ENCODE measurements at regions not wholly inside any gene's neighbourhood (a gene's known extent, or its start where the extent isn't known, plus 50 kb on each side); places are given as distances from the start of the nearest gene placed in this dataset.
"Not testable (repeated sequence)": the region's sequence is repeated elsewhere in the genome, so short reads cannot be mapped to it uniquely, and the experiment has no call there.

DNA sequence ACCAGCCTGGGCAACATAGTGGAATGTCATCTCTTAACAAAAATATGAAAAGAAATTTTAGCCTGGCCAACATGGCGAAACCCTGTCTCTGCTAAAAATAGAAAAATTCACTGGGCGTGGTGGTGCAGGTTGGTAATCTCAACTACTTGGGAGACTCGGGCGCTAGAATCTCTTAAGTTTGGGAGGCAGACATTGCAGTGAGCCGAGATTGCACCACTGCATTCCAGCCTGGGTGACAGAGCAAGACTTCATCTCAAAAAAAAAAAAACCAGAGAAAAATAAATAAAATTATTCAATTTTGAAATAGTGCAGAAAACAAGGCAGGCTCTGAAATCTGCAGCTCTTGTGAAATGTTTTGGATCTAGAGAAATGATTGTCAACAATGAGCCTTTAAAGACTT is 397.3 kb upstream of the AMELY start:
- DNase-seq, result no peak

DNA sequence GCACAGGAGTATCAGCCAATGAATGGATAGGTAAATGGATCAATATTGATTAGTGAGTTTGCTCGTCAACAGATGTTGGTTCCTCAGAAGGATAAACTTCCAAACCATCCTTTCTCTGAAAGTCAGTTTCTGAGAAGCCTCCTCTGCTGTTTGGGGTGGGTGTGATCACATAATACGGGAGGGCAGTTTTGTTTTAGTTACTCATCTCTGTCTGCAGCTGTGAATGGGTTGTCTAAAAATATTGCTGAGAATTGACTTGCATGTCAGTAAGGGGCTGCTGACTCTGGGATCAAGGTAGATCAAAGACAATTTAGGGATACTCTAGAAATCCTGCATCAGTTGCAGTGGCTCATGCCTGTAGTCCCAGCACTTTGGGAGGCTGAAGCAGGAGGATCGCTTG is 390.8 kb upstream of the AMELY start:
- DNase-seq, result no peak

DNA sequence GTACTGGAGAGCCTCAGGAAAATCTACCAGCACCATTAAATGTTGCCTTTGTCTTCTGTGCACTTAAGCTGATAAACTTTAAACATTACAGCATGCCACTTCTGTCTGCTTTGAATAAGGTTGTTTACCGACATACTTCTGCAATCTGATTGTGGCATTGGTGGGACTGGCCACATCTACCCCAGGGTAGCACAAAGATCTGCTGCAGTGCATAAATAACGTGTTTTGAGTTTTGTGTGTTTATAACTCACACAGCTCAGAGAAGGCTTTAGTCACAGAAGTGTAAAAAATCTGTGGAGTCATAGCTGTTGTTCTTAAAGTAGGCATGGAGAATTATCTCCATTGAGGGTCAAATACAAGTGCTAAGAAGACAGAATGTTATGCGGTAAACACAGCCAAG is 388.4 kb upstream of the AMELY start:
- no peak for DNase-seq

DNA sequence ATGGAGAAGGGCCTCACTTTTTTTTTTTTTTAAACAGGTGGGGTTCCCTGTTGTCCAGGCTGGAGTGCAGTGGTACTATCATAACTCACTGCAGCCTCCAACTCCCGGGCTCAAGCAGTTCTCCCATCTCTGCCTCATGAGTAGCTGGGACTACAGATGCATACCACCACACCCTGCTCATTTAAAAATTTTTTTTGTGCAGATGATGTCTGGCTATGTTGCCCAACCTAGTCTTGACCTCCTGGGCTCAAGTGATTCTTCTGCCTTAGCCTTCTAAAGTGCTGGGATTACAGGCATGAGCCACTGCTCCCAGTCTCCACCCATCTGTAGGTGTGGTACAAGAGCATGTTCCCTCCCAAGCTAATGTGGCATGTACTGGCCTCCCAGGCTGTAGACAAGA is 380.6 kb upstream of the AMELY start:
- no peak for DNase-seq

DNA sequence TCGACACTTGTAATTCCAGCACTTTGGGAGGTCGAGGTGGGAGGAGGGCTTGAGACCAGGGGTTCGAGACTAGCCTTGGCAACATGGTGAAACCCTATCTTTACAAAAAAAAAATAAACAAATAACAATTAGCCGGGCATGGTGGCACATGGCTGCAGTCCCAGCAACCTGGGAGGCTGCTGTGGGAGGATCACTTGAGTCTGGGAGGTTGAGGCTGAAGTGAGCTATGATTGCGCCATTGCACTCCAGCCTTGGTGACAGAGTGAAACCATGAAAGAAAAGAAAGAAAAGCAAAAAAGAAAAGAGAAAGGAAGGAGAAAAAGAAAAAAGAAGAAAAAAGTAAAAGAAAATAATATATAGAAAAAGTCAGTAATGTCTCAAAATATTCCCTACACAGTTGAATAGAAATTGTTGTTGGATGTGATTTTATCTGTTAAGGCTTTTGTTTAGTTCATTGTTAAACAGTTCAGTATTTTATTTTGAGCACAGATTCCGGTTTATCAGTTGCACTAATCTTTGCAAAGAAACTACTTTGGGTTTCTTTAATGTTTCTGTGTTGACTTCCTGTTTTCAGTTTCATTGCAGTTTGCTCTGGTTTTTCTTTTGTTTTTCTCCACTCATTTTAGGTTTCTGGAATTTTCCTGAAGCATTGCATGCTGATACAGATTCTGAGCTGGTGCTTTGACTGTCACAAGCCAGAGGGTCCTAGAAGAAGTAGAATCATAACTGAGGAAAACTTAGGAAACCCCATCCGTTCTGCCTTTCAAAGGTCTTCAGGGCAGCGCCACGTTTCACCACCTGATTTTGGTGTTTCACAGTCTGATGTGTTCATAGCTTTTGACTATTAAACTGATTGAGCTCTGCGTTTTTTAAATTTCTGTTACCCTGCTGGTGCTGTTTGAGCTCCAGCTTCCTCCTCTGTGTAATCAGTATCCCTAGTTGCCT is 378.6 kb upstream of the AMELY start:
- no peak for DNase-seq

DNA sequence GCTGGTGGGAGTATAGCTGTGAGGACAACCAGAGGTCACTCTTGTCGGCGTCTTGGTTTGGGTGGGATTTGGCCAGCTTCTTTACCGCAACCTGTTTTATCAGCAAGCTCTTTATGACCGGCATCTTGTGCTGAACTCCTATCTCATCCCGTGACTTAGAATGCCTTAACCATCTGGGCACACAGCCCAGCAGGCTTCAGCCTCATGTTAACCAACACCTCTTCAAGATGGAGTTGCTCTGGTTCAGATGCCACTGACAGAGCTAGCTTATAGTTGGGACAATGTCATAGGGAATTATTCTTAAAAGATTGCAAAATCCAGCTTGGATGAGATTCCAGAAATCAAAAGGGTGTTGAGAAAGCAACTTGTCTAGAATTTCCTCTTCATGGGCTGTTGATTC is 377.1 kb upstream of the AMELY start:
- no peak for DNase-seq

DNA sequence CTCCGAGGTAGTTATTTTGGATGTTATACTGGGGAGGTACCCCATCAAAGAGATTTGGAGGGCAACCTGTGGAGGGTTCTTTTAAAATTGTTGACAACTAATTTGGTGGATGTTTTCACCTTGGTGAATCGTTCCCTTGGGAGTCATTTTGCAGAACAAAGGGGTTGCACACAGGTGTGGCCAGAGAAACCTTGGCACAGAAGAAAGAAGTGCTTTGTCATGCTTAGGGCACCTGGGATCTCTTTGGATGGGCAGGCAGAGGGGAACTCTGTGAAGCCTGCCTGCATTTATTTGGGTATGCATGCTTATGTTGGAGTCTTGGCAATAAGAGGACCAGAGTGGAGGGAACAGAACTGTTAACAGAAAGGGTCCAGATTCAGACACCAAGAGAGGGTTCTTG is 376.4 kb upstream of the AMELY start:
- DNase-seq, result not testable (repeated sequence)

DNA sequence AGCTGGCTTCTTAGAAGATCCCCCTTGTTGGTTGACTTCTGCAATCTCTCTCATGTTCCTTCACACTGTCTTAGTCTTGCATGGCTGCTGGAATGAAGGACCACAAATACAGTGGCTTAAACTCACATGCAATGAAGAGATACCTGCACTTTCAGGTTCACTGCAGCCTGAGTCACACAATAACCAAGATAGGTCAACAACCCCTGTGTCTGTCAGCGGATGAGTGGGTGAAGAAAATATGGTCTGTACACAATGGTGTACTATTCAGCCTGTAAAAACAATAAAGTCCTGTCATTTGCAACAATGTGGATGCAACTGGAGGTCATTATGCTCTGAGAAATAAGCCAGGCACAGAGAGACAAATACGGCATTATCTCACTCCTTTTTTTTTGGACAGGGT is 373.8 kb upstream of the AMELY start:
- DNase-seq, result no peak

DNA sequence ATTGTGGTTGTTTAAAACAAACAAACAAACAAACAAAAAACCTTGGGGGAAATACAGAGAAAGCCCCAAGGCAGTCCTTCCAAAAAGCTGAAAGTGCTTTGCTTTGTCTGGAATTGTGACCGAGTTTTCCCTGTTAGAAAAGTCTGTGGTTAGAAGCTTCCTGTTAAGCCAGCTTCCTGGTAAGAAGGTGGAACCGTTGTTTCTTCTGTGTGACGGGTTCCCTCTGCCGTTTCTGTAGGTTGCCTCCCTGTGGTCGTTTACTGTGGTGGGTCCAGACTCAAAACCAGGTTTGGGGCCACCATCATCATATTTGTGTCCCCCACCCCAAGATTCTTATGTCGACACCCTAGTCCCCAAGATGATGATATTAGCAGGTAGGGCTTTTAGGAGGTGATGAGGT is 371.4 kb upstream of the AMELY start:
- DNase-seq, result no peak

DNA sequence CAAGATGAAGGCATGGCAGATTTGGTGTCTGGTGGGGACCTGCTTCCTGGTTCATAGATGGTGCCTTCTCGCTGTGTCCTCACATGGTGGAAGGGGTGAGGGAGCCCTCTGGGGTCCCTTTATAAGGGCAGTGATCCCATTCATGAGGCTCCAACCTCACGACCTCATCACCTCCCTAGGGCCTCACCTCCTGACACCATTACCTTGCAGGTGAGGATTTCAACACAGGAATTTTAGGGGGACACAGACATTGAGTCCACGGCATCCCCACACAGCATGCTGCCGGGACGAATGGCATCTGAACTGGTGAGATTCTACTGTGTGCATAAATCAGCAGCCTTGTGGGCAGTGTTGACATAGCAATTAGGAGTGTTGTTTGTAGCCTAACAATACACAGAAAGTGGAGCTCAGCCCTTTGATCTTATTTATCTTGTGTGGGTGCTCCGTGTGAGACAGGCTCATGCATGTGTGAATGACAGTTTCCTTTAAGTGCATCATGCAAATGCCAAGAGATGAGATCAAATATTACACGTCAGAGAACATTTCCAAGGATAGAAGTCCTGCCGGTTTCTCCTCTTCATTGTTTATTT is 368.7 kb upstream of the AMELY start:
- not testable (repeated sequence) for DNase-seq

DNA sequence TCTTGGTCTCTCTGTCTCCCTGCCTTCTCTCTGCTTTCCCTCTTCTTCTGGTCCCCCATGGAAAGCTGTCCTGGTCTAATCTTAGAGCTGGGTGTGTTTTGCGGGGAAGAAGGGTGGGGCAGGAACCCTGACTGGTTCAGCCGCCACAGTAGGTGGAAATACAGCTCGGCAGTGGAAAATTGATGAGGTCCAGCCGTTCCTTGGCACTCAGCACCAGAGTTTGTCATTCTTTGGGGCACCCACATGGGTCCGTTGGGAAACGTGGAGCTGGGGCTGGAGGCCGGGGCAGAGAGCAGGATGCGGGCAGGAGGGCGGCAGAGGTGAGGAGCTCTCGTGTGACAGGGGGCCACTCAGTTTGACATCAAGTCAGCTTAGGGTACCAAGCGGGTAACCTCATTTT is 364.2 kb upstream of the AMELY start:
- DNase-seq, result no peak

DNA sequence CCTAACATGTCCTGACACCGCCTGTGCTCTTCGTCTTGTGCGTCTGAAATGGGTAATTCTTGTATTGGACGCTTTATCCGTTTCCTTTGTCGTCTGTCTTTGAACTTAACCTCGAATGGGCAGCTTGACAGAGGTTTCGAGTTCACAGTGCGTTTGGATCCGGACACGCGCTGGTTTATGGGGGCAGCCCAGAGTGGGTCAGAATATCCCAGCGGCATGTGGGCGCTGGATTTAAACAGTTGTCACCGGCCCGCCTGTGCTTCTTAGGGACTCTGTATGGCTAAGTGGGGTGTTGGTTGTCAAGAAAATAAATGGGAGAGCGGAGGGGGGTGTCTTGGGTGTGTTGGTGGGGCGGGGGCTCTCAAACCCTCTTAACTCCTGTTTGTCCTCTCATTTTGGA is 363.5 kb upstream of the AMELY start:
- DNase-seq, result no peak

DNA sequence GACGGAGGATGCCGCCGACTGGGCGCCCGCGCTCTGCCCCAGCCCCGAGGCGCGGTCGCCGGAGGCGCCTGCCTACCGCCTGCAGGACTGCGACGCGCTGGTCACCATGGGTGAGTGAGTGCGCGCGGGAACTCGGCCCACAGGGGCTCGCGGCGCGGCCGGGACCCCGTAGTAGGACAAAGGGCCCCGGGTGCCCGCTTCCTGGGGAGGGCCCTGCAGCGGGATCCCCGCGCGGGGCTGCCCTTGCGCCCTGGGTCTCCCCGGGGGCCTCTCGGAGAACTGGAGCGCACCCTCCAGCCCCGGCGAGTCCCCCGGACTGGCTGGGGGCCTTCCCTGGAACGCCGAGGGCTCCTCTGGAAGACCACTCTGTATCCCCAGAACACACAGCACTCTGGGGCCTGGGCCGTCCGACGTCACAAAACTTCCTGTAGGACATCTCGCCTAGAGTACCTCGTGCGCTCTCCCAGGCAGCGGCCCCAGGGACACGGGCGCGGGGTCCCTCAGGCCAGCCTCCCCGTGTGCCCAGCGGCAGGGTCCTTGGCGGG is 362.9 kb upstream of the AMELY start:
- no peak for DNase-seq

DNA sequence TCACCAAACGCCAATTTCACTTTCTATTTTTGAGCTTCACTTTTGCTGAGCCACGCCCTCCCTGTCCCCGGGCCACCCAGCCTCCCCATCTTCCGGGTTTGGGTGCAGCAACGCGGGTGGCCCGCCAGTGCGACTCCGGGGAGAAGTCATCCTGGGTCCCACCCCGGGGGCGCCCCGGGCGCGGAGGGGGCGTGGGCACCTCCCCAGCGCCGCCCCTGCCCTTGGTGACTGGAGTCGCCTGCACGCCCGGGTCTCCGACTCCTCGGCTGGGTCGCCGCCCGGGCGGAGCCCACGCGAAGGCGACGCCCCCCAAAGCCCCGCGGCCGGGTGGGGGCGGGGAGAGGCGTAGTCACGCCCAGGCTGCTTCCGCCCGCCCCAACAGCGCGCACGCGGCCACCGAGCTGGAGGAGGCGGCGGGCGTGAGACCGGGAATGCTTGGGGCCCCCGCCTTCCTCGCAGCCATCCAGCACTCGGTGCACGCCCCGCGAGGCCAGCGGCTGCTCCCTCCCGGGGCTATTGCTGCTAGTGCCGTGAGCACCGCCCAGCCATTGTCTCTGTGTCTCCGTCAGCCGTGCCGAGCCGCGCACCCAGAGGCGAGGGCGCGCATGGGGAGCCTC is 362.1 kb upstream of the AMELY start:
- peak; percentile 74 for DNase-seq

DNA sequence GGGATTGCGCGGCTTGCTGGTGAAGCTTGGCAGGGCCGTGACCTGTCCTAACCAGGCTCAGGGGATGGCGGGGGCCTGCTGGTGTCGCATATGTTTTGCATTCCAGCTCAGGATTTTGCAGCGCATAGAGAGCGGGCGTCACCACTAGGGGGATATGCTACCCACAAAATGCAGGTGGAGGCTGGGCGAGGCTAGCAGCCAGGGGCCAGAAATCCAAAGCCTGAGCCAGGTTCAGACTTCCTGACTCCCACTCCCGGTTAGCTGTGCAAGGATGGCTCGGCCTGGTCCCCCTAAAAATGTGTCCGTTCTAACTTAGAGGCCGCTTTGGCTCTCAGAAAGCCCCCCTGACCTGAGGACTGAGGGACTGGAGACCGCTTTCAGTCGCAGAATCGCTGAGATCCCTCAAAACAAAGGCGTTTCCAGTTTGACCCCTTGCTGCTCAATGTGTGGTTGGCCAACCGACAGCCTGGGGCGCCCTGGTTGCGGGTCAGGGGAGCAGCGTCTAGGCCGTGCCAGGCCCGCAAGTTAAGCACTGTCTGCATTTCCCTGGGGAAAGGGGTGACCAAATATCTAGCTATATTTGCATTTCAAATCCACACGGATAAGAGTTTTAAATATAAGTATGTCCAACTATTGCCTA is 361.1 kb upstream of the AMELY start:
- peak; percentile 48 for DNase-seq

DNA sequence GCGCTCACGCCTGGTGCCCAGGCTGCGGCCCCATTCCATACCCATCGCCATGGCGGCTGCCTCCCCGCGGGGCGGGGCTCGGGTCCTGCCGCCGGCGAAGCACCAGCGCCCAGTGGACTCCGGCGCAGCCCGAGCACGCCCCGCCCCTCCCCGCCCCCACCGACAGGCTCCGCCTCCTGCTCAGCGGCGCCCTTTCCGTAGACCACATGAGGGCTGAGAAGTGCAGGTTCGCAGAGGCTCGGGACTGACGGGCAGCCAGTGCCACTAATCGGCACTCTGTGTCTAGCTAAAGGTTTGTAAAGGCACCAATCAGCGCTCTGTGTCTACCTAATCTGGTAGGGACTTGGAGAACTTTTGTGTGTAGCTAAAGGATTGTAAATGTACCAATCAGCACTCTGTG is 352.2 kb upstream of the AMELY start:
- no peak for DNase-seq

DNA sequence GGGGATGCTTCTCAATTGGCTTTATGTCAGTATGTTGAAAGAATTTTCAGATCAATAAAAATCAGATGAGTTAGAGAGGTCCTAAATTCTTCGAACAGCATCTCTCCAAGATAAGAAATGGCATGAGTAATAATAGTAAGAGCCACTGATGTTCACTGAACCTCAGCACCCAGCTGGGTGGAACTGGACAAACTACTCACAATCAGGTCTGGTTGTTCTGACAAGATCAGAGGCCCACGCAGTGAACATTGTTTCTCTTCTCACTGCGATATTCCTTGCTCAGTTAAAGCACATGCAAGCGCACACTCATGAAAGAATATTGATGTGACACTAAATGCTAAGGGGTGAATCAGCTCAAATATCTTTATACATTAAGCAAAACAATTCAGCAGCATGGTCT is 351.0 kb upstream of the AMELY start:
- no peak for DNase-seq

DNA sequence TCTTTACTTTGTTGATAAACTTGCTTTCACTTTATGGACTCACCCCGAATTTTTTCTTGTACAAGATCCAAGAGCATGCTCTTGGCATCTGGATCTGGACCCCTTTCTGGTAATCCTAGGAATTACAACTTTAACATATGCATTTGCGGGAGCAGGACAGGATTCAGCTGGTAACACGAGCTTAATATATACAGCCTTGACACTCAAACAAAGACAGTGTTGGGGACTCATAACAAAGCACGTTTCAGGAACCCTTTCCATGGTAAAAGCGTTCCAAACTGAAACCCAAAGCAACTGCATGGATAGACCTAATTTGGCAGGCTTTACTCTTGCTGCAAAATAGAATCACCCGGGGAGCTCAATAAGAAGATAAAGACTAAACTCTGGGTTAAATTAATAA is 349.7 kb upstream of the AMELY start:
- no peak for DNase-seq

DNA sequence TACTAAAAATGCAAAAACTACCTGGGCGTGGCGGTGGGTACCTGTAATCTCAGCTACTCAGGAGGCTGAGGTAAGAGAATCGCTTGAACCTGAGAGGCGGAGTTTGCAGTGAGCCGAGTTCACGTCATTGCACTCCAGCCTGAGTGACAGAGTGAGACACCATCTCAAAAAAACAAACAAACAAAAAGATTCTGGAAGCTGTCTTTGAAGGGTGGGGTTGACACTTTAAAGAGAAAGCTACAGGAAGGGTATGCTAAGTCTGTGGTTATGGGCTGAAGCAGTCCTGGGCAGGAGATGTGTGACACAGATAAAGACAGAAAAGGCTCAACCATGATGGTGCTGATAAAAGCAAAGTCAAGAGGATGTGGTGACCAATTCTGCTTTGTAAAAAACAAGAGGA is 328.5 kb upstream of the AMELY start:
- no peak for DNase-seq

DNA sequence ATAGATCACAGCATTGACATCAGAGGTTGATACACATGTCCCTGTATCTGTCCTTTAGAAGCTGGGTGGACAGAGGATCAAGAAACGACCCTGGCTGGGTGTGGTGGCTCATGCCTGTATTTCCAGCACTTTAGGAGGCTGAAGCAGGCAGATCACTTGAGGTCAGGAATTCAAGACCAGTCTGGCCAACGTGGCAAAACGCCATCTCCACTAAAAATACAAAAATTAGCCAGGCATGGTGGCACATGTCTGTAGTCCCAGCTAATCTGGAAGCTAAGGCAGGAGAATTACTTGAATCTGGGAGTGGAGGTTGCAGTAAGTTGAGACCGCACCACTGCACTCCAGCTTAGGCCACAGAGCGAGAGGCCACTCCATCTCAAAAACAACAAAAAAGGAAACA is 300.4 kb upstream of the AMELY start:
- DNase-seq, result no peak

DNA sequence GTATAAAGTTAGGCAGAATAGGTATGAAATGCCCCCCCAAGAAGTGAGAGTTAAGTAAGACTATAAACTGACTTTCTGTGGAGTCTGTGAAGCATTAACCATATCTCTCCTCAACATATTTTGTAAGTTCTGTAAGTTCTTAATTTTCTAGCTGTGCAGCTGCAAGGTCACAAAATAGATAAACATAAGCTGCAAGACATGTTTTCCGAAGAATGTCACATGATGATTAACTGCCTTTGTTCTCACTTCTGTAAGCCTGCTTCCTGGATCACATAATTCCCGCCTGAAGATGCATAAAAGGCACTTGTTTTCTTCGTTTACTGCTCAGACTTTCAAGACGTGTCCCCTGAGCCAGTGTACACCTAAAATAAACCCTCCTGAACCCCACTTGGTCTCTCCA is 292.9 kb upstream of the AMELY start:
- DNase-seq, result no peak

DNA sequence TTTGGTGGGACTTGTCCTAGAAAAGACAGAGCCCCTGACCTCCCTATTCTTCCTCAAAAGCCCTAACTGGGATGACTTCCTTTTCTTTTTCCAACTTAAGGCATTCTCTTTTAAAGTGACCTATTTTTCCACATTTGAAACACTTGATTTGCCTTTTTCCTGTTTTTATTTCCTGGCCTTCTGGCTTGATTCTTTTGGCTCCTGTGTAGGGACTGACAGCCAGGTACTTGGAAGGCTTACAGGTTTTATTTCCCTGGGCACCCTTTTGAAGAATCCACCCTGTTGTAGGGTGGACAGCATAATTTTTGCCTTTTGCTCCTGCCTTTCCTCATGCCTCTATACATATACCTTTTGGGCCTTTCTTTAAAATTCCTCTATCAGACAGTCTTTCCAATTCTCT is 271.0 kb upstream of the AMELY start:
- DNase-seq, result no peak

DNA sequence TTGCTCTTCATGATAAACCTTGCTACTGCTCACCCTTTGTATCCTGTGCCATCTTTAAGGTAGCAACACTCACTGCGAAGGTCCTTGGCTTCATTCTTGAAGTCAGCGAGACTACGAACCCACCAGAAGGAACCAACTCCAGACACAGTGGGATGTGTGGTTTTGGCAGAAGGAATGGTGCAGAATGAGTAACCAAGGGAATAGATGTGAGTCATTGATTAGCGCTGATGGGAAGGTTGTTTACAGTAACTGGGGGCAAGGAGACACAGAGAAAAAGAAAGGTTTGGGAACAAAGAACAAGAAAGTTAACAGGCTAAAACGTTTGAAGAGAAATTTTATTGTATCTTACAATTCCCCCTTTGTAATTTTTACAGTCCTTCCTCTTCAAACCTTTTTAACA is 266.1 kb upstream of the AMELY start:
- DNase-seq, result peak; percentile 73

DNA sequence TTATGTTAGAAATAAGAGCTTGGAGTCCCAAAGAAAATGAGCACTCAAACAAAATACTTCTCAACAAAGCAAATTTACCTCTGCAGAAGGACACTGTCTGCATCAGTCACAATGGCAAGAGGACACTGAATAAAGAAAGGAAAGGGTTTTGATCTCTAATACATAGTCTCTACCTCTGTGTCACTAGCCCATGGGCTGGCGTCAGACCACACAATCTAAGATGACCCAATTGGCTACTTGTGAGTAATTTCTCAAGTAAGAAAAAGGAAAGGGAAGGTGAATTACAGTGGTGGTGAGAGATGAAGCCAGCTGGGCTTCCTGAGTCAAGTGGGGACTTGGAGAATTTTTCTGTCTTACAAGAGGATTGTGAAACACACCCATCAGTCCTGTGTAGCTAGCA is 257.9 kb upstream of the AMELY start:
- no peak for DNase-seq

Data from fibroblast of upper back skin (primary cell).